HG02759 (cell line): ENCODE measurements at regions not wholly inside any gene's neighbourhood (a gene's known extent, or its start where the extent isn't known, plus 50 kb on each side); places are given as distances from the start of the nearest gene placed in this dataset.
"Not testable (repeated sequence)": the region's sequence is repeated elsewhere in the genome, so short reads cannot be mapped to it uniquely, and the experiment has no call there.

ENCODE experiments used
- ATAC-seq: cut with Tn5 transposase; IDR thresholded peaks from one replicate; pipeline ENCODE4 v1.9.1; 2021; ENCODE audit warnings: mild to moderate bottlenecking, moderate library complexity; ENCODE audit not compliant: unreplicated experiment

DNA sequence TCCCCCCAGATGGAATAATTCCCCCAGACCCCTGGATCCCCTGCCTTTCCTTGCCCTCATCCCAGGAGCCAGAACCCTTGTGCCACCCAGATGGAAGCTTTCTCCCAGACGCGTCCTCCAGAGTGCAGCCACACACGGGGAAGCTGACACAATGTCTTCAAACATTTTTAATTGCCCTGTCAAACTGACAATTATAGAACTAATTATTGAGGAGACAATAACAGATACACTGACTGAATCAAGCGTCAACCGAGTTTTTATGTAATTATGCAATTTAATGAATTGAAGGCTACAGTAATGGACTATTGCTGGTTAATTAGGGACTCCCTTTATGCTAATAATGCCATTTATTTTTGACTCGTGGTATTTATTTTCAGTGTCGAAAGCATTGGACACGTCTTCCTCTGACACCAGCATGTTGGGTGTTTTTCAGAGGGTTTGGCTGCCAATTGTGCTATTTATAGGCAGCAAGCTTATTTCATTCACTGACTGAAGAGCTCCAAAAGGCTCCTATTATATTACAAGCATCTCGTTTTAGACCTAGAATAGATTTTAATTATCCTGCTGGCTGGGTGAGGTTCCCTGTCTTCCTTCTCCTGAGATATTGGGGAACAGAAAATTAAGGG is 298.2 kb upstream of the C16orf82 start:
- ATAC-seq = no peak

DNA sequence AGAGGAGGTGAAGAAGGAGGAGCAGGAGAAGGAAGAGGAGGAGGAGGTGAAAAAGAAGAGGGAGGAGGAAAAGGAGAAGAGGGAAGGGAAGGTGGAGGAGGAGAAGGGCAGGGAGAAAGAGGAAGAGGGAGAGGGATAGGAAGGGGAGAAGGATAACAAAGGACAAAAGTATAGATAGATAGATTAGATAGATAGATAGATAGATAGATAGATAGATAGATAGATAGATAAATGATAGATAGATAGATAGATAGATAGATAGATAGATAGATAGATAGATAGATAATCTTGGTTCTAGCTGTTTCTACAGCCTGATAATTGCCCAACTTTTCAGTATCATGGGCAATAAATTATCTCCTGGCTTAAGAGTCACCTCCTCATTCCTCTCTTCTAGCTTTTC is 296.2 kb upstream of the C16orf82 start:
- no peak for ATAC-seq

DNA sequence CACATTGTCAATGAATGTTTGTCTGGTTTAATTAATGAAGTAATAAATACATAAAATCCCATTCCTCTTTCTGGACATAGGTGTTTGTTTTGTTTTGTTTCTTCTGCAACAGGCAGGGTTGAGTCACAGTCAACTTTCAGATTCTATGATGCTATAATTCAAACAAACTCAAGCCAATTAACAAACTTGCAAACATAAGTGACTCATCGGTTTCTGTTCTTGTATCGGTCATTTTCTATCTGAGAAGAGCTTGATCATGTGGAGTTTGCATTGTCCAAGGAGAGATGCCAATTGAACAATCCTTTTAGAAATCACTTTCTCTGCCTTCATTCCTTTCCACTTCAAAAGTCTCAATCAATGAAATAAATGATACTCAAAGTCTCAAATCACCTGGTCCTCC is 294.2 kb upstream of the C16orf82 start:
- no peak for ATAC-seq

DNA sequence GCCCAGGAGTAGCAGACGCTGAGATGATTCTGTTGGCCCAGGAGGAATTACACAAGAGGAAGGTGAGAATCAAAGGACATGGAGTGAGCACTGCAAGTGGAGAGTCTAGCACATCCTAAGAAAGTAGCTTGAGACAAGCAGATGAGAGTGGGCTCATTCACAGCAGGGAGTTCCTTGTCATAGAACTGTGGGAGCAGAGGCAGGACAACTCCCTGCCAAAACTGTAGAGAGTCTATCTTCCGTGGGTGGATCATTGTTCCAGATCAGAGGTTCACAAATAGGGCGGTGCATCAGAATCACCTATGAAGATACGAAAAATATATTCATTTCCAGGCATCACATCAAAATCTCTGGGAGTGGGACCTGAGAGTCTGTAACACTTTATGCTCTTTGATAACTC is 288.9 kb upstream of the C16orf82 start:
- ATAC-seq = no peak

DNA sequence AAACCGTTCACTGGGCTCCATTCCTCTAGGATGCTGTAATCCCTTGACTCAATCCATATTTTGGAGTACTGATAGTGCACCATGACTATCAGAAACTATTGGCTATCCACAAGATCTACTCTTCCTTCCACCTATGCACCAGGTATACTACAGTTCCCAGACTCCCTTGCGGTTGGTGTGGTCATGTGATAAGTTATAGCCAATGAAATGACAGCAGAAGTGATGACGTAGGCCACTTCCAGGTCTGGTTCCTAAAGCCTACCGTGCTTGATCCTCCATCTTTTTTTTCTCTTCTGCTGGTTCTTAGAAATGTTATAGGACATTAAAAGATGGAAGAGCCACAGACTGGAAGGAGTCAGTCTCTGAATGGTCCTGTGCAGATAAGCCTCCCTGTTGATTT is 278.8 kb upstream of the C16orf82 start:
- no peak for ATAC-seq

DNA sequence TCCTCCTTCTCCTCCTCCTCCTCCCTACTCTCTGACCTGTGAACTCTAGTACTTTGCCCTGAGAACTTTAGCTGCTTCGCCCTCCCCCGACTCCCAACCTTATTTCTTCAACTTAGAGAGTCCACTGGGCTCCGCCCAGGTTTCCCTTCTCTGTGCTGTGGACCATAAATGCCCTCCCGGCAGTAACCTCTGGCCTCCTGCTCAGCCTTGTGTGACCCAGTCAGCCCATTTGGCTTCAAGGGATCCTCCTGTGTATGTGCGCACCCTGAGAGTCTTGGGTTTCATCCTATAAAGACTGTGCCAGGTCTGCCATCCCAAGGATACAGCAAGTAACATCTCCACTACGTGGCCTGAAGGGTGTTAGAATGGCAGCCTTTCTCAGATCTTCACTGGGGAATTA is 275.6 kb upstream of the C16orf82 start:
- ATAC-seq = no peak

DNA sequence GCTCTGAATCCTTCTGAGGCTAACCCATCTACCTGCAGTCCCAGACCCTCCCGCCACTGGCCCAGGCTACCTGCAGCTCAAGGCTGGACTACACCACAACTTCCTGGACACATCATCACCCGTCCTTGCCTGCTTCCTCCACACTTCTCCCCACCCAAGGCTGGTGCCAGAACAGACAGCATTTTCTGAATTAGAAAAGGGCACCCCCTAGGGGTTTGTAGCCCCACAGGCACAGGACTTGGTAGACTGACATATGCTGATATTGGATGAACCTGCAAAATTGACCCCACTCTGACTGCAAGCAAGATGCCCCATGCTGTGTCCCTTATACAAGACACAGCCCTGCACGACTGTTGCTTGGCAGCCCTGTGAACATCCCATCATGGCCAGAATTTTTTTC is 271.5 kb upstream of the C16orf82 start:
- ATAC-seq = no peak

DNA sequence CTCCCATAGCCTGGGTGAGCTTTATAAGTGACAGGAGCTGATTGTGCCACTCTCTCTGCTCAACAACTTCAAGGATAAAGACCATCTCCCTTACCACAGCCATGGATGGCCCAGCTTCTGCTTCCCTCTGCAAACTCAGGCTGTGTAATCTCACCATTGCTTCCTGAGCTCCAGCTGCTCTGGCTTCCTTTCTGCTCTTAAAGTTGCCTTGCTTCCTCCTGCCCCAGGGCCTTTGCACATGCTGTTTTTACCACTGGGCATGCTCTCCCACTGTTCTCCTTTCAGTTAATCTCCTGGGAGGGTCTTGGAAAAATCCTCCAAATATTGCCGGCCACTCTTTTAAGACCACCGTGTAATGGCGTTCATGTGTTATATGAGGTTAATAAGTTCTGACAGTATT is 265.1 kb upstream of the C16orf82 start:
- no peak for ATAC-seq

DNA sequence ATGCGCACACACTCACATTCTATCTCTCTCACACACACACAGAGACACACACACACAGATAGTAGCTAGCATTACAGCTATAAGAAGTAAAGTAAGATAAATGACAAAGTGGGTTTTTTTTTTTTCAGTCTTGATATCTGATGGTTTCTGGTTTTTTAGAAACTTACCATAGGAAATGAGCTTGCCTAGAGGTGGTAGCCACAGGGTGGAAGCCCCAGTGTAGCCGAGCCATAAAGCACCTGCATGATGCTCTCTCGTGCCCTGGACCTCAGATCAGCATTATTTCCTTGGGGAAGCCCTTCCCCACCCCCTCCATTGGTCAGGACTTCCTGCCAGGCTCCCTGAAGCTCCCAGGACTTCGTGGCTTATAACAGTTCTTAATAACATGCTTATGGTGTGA is 264.3 kb upstream of the C16orf82 start:
- ATAC-seq = no peak

DNA sequence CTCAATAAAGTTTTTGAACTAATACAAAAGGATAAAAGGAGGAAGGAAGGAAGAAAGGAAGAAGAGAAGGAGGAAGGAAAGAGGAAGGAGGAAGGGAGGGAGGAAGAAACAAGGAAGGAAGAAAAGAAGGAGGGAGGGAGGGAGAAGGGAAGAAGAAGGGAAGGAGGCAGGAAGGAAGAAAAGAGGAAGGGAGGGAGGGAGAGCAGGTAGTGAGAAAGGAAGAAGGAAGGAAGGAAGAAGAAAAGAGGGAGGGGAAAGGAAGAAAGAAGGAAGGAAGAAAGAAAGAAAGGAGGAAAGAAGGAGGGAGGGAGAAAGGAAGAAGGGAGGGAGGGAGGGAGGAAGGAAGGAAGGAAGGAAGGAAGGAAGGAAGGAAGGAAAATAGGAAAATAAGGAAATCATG is 263.8 kb upstream of the C16orf82 start:
- no peak for ATAC-seq

DNA sequence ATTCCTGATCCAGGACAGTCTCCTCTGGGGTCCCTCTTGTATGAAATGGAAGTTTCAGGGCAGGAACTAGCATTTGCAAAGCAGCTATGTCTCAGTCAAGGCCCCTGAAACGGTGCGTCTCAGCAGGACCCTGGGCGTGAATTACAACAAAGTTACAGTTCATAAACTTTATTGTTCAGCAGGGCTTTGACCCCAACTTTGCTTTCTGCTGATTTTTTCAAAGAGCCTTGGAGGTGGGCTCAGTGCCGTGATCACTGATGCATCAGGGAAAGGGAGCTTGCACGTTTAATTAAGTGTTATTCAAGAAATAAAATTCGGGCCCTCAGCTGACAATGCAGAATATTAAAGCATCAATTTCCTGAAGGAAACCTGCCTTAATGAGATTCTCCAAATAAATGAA is 260.1 kb upstream of the C16orf82 start:
- ATAC-seq = no peak

DNA sequence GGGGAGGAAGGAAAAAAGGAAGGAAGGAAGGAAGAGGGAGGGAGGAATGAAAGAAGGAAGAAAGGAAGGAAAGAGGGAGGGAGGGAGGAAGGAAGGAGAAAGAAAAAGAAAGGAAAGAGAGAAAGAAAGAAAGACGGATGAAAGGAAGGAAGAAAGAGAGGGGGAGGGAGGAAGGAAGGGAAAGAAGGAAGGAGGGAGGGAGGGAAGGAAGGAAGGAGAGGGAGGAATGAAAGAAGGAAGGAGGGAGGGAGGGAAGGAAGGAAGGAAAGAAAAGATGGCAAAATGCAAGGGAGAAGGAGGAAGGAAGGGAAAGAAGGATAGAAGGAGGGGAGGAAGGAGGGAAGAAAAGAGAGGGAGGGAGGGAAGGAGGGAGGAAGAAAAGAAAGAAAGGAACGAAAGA is 257.3 kb upstream of the C16orf82 start:
- ATAC-seq = no peak

DNA sequence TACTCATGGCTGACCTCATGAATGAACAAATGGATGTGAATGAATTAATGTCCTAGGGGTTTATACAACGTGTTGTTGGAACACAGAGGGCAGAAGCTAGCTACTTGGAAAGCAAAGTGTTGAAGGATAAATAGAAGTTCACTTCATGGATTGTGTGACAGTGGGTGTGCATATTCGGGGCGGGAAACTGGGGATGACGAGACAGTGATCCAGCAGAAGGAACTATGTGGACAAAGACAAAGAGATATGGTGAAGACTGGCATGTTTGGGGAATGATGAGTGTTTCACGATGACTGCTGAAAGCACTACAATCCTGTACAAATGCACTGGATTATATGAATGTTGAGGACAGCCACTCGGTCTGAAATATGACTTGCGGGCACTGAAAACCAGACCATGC is 250.5 kb upstream of the C16orf82 start:
- no peak for ATAC-seq

DNA sequence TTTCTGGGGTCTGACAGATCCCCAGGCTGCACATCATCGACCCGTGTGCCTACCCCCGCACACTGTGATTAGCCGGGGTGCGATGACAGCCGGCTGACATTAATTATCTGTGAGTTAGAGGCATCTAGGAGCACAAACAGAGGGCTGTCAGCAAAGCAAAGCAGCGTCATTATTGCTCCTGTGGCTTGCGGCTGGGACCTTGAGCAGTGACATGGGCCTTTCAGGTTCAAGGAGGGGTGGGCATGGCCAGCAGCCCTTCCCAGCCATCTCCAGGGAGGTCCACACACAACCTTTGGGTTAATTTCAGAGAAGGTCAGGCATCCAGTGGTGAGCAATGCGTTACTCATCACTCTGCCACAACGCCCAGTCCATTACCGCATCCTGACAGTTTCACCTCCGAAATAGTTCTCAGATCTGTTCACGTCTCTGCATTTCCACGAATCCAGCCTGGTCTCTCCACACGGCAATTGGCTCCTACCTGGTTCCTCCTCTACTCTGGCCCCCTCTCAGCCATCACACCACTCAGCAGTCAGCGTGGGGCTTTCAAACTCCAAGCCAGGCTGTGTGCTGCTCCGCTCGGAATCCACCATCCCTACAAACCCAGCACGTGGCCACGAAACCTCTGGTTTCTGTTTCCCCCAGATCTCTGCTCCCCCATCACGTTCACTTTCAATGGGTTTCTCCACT is 249.7 kb upstream of the C16orf82 start:
- no peak for ATAC-seq

DNA sequence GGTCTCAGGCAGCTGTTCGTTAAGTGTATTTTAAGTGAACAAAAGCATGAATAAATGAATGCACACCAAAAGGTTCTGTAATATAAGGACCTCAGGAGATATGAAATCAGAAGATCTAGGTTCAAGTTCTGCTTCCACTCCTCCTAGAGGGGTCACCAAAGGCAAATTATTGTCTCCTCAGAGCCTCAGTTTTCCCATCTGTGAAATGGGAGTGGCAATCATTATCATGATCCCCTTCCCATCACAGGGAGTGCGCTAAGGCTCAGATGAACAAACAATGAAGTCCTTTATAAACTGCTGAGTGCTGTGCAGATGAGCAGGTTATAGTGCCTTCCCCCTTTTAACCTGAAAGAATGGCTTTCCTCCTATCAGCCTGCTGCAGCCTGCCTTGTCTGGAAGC is 248.3 kb upstream of the C16orf82 start:
- ATAC-seq = no peak

DNA sequence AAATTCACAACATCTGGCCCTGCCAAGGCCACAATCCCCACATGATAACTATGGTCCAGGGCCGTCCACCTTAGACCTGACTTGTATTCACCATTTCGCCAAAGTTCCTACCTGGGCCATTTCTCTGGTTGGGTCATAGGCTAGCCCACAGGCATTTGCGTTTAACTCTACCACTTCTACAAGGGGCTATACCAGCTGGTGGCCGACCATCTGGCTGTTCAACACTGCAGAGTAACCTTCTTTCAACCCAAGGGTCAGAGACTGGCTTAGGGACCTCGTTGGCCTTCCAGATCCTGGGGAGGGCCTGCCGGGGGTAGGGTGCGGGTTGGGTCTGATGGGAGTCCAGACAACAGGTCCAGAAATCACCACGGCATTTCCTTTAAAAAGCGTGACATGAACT is 242.3 kb upstream of the C16orf82 start:
- ATAC-seq = no peak

DNA sequence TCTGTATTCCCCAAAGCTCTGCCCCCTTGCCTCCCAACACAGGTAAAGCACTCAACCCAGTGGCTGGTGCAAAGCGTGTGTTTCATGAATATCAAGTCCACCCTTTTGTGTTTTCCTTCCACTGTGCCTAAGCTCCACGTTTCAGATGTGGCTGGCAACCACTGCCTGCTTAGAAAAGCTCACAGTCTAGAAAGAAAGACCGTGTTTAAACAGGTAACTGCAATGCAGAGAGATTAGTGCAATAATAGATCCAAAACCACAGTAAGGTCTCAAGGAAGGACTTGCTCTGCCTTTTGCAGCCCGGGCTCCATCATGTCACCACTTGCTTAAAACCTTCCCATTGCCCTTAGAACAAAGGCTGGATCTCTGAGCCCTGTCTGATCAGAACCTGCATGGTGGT is 240.2 kb upstream of the C16orf82 start:
- ATAC-seq = no peak

DNA sequence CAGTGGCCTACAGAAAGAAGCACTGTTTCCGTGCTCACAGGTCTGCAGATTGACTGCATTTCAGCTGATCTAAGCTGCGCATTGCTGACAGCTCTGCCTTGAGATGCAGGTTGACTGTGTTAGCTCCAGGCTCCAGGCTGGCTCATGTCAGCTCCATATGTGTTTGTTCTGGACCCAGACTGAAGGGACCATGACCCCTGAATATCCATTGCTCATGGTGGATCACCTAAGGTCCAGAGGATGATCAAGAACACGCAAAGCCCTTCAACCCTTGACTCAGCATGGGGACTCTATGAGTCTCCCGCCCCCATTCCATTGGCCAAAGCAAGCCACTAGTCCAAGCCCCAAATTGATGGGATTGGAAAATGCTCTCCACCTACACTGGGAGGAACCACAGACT is 239.3 kb upstream of the C16orf82 start:
- no peak for ATAC-seq

DNA sequence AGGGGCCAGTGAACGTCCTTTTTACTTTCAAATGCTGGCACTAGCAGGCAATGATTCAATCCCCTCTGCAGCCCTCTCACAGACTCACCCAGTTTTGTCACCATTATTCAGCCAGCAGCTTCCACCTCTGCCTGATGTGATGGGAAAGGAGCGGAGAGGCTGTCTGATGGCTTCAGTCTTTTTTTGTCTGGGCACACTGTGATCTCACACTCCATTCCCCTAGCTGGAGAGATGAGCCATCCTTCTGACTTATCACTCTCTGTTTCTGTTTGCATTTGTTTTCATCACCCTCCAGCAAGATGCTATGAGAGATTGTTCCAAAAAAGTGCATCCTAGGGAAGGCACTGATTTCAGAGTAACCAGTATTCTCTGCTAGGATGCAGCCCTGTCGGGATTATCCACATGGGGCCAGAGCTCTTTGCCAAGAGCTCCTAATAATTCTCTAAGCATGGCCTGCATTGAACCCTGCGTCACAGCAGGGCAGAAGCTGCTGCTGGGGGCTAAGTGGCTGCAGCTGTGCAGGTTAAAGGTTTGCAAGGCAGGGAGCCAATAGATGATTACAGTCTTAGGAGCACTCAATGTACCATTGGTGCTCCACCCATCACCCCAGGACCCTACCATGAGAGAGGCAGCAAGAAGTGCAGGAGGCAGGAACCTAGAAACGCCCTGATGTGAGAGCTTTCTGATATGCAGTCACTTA is 236.1 kb upstream of the C16orf82 start:
- ATAC-seq = no peak

DNA sequence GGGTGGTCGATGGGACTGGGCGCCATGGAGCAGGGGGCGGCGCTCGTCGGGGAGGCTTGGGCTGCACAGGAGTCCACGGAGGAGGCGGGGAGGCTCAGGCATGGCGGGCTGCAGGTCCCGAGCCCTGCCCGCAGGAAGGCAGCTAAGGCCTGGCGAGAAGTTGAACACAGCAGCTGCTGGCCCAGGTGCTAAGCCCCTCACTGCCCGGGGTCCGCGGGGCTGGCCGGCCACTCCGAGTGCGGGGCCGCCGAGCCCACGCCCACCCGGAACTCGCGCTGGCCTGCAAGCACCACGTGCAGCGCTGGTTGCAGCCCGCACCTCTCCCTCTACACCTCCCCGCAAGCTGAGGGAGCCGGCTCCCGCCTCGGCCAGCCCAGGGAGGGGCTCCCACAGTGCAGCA is 230.6 kb upstream of the C16orf82 start:
- ATAC-seq = not testable (repeated sequence)

DNA sequence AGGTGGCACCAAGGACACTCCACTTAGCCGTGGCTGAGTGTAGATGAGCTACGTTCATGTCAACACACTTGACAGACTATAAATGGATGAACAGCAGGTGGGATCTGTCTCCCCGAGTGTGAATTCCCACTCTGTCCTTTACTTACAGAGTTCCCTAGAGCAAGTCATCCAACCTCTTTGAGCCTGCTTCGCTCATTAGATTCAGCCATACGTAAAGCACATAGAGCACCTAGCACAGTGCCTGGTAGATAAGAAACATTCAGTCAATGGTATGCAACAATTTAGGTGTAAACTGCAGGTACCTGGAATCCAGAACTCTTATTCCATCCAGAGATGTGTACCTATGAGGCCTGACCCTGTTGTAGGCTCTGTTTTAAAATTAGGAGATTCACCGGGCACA is 227.8 kb upstream of the C16orf82 start:
- no peak for ATAC-seq

DNA sequence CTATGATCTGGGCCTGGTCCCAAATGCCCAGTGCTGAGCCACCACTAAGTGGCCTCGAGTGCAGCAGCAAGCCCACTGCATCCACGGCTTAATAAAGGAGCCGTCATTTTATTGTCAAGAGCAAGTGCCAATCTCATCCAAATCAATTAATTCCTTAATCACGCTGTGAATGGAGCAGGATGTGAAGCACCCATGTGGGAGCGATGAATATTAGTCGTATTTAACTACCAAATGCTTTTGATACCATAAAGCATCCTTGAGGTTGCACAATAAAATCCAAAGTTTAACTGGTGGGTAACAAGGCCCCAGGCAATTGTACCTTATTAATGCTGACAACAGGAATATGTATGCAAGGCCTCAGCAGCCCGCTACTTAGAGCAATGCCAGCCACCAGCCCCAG is 226.0 kb upstream of the C16orf82 start:
- no peak for ATAC-seq
